ENCODE measurements at regions not wholly inside any gene's neighbourhood (a gene's known extent, or its start where the extent isn't known, plus 50 kb on each side); places are given as distances from the start of the nearest gene placed in this dataset.

DNA sequence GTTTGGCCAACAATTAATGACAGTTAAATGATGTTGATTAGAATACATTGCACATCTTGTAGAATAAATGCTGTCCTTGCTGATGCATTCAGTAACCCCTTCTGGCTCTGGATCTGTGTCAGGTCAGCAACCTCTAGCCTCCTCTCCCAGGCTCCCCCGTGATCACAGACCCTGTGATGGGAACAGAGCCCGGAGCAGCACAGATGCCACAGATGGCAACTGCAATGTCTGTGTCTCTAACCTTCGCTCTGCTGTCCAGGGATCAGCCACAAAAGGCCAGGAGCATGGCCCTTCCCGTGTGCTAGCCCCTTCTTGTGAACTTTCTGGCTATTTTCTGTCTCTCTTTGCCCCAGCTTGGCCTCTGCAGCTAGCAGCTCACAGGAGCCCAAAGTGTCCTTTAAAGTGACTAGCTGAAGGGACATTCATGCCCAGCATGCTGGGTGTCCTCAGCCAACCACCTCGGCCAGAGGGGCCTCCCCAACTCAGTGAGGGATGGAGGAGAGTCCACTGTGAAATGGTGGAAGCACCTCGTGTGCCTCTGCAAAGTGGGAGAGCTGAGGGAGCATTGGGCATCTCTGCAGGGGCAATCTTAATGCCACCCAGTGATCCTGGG lies 167.0 kb upstream of the TCERG1L start:
- Histone ChIP-seq H3K4me3 (ENCODE audit: low read depth, low read length, poor library complexity, severe bottlenecking) (no peak overlapping the region), H3K36me3 (ENCODE audit: insufficient read depth, low read length, poor library complexity, severe bottlenecking) (no peaks in the 10 kb centered on the region), H3K9me3 (ENCODE audit: low read depth, low read length, poor library complexity, severe bottlenecking) (no peaks in the 10 kb centered on the region), H3K27ac (ENCODE audit: low read depth, low read length, poor library complexity, severe bottlenecking) (no peak overlapping the region), H3K27me3 (replicated peaks; ENCODE audit: insufficient read depth, low read depth, low read length, poor library complexity) (no peaks in the 10 kb centered on the region), H3K4me1 (ENCODE audit: insufficient read depth, low read length, poor library complexity, severe bottlenecking) (no peaks in the 10 kb centered on the region)
- ChIA-PET CTCF (no interaction called here), POLR2A (ENCODE audit: low non-redundant PET) (no interaction called here)
- BruUV-seq (replicated peaks), result no TSS peak
- intact Hi-C loops (cut with micrococcal nuclease; ENCODE audit: unreplicated experiment), result no loop called here
- TF ChIP-seq, protein P1, sequence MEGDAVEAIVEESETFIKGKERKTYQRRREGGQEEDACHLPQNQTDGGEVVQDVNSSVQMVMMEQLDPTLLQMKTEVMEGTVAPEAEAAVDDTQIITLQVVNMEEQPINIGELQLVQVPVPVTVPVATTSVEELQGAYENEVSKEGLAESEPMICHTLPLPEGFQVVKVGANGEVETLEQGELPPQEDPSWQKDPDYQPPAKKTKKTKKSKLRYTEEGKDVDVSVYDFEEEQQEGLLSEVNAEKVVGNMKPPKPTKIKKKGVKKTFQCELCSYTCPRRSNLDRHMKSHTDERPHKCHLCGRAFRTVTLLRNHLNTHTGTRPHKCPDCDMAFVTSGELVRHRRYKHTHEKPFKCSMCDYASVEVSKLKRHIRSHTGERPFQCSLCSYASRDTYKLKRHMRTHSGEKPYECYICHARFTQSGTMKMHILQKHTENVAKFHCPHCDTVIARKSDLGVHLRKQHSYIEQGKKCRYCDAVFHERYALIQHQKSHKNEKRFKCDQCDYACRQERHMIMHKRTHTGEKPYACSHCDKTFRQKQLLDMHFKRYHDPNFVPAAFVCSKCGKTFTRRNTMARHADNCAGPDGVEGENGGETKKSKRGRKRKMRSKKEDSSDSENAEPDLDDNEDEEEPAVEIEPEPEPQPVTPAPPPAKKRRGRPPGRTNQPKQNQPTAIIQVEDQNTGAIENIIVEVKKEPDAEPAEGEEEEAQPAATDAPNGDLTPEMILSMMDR (conservative IDR thresholded peaks at IDR 0.05; ENCODE audit: low read depth, low read length), result no peak
- no peak for TF ChIP-seq EZH2 (IDR thresholded peaks at IDR 0.05; ENCODE audit: borderline replicate concordance, low read depth, low read length, poor library complexity, severe bottlenecking)
- no peak for DNase-seq (ENCODE audit: low spot score)

- H3K4me3 ChIP-seq (ENCODE audit: low read depth, low read length, poor library complexity, severe bottlenecking), result no peak overlapping the region
- BruUV-seq (replicated peaks), result no TSS peak
- intact Hi-C loops (cut with micrococcal nuclease; ENCODE audit: unreplicated experiment), result no loop called here
- ChIA-PET CTCF (no interaction called here), POLR2A (ENCODE audit: low non-redundant PET) (no interaction called here)
- TF ChIP-seq, protein P1 (conservative IDR thresholded peaks at IDR 0.05; ENCODE audit: low read depth, low read length), result no peak
- no peak for TF ChIP-seq EZH2 (IDR thresholded peaks at IDR 0.05; ENCODE audit: borderline replicate concordance, low read depth, low read length, poor library complexity, severe bottlenecking)
- no peaks in the 10 kb centered on the region for H3K9me3 ChIP-seq (ENCODE audit: low read depth, low read length, poor library complexity, severe bottlenecking)
- H3K27me3 ChIP-seq (replicated peaks; ENCODE audit: insufficient read depth, low read depth, low read length, poor library complexity), result no peaks in the 10 kb centered on the region
- H3K36me3 ChIP-seq (ENCODE audit: insufficient read depth, low read length, poor library complexity, severe bottlenecking), result no peaks in the 10 kb centered on the region
- no peak overlapping the region for H3K27ac ChIP-seq (ENCODE audit: low read depth, low read length, poor library complexity, severe bottlenecking)
- no peaks in the 10 kb centered on the region for H3K4me1 ChIP-seq (ENCODE audit: insufficient read depth, low read length, poor library complexity, severe bottlenecking)
- no peak for DNase-seq (ENCODE audit: low spot score)
These were observed 168.5 kb upstream of the TCERG1L start for GRCh38 chr10:131480066-131480465.

- POLR2A ChIA-PET (ENCODE audit: low non-redundant PET), result no interaction called here
- CTCF ChIA-PET, result no interaction called here
- H3K4me1 ChIP-seq (ENCODE audit: insufficient read depth, low read length, poor library complexity, severe bottlenecking), result no peaks in the 10 kb centered on the region
- H3K9me3 ChIP-seq (ENCODE audit: low read depth, low read length, poor library complexity, severe bottlenecking), result no peaks in the 10 kb centered on the region
- no peak for DNase-seq (ENCODE audit: low spot score)
- H3K27ac ChIP-seq (ENCODE audit: low read depth, low read length, poor library complexity, severe bottlenecking), result no peak overlapping the region
- no peaks in the 10 kb centered on the region for H3K36me3 ChIP-seq (ENCODE audit: insufficient read depth, low read length, poor library complexity, severe bottlenecking)
- TF ChIP-seq, protein P1 (conservative IDR thresholded peaks at IDR 0.05; ENCODE audit: low read depth, low read length), result no peak
- no TSS peak for BruUV-seq (replicated peaks)
- H3K27me3 ChIP-seq (replicated peaks; ENCODE audit: insufficient read depth, low read depth, low read length, poor library complexity), result no peaks in the 10 kb centered on the region
- no peak overlapping the region for H3K4me3 ChIP-seq (ENCODE audit: low read depth, low read length, poor library complexity, severe bottlenecking)
- intact Hi-C loops (cut with micrococcal nuclease; ENCODE audit: unreplicated experiment), result no loop called here
These were observed 169.3 kb upstream of the TCERG1L start for GRCh38 chr10:131480861-131481260.
